ENCODE measurements at regions not wholly inside any gene's neighbourhood (a gene's known extent, or its start where the extent isn't known, plus 50 kb on each side); places are given as distances from the start of the nearest gene placed in this dataset.

GRCh38 chrX:68922013-68922412 lies 93.2 kb downstream of the EFNB1 start:
- no peak for TF ChIP-seq POLR2AphosphoS5 (IDR thresholded peaks at IDR 0.05)
- no peak for TF ChIP-seq EP300 (IDR thresholded peaks at IDR 0.05)

Measured in sigmoid colon (tissue), 4 donors.